ENCODE measurements at regions not wholly inside any gene's neighbourhood (a gene's known extent, or its start where the extent isn't known, plus 50 kb on each side); places are given as distances from the start of the nearest gene placed in this dataset.

DNA sequence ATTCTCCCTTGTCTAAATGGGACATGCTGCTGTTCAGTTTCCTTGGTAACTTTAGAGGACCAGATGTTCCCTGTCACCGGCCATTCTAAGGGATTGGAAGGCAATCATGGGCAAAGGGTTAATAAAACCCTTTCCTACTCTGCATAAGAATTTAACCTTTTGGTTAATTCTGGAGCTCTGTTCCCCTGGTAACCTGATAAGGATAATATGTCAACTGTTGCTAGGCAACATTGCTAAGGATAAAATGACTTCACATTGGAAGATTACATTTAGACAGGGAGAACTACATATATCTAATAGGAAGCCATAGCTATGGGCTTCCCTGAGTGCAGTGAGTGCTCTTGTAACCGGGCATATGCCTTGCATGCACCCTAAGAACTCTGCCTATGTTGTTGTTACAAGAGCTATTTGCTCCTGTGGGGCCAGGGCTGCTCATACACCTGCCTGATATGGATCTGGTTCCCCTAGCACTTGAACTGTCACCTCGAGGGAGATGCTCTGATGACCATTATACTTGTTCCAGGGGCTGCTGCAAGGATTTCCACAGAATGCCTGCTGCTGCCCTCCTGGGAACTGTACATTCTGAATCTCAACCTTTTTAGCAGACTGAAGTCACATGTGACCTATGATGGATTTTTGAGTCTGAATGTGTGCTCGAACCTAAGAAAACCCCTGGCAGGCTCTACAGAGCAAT lies 326.3 kb upstream of the PDZRN3 start:
- TF ChIP-seq, protein P1, sequence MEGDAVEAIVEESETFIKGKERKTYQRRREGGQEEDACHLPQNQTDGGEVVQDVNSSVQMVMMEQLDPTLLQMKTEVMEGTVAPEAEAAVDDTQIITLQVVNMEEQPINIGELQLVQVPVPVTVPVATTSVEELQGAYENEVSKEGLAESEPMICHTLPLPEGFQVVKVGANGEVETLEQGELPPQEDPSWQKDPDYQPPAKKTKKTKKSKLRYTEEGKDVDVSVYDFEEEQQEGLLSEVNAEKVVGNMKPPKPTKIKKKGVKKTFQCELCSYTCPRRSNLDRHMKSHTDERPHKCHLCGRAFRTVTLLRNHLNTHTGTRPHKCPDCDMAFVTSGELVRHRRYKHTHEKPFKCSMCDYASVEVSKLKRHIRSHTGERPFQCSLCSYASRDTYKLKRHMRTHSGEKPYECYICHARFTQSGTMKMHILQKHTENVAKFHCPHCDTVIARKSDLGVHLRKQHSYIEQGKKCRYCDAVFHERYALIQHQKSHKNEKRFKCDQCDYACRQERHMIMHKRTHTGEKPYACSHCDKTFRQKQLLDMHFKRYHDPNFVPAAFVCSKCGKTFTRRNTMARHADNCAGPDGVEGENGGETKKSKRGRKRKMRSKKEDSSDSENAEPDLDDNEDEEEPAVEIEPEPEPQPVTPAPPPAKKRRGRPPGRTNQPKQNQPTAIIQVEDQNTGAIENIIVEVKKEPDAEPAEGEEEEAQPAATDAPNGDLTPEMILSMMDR (IDR thresholded peaks at IDR 0.05), result no peak
- TF ChIP-seq POLR2A (IDR thresholded peaks at IDR 0.05), result no peak

Data from vagina (tissue), 2 donors.